GM12892 (cell line): ENCODE measurements at regions not wholly inside any gene's neighbourhood (a gene's known extent, or its start where the extent isn't known, plus 50 kb on each side); places are given as distances from the start of the nearest gene placed in this dataset.

Experiments
- POLR2A ChIP-seq: IDR thresholded peaks from 2 replicates; pipeline ENCODE4 v1.6.1; 2011; ENCODE audit warnings: low read depth, low read length, control low read depth
- POLR2AphosphoS5 ChIP-seq: IDR thresholded peaks from 2 replicates; pipeline ENCODE4 v1.6.1; 2011; ENCODE audit warnings: low read depth, low read length, control low read depth
- TAF1 ChIP-seq: IDR thresholded peaks from 2 replicates; pipeline ENCODE4 v1.6.1; 2011; ENCODE audit warnings: low read depth, mild to moderate bottlenecking, control low read depth, low read length, borderline replicate concordance

DNA sequence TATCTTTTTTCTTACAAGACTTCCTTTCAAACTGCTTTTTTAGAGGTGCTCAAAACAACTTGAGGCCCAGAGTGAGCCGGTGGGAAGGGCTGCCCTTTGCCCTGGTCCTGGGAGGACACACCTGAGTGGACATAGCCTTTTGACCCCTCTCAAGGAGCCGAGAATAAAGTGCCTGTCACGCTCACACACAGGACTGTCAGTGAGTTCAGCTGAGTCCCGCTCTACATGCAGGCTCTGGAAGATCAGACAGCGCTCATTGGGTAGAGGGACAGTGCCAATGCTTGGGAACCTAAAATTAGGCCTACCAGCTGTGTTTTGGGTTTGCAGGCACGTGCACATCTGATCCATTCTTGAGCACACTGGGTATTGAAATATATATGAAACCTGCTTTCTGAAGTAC, 387.8 kb downstream of the CD83 start:
- TF ChIP-seq POLR2AphosphoS5 (no peak), POLR2A (no peak), TAF1 (no peak)
